NCI-H526 (cell line): ENCODE measurements at regions not wholly inside any gene's neighbourhood (a gene's known extent, or its start where the extent isn't known, plus 50 kb on each side); places are given as distances from the start of the nearest gene placed in this dataset.

Experiments
- DNase-seq, 2 experiments: peaks; one replicate each; lab custom pipeline; 2025; lab: John Stamatoyannopoulos, UW

GRCh38 chr5:4313138-4313537 is 717.5 kb downstream of the IRX1 start:
- no peak for DNase-seq

- DNase-seq: no peak
Observed at GRCh38 chr5:4319478-4320128, 724.0 kb downstream of the IRX1 start.

- no peak for DNase-seq
Observed at GRCh38 chr5:4330327-4330726, 734.7 kb downstream of the IRX1 start.

GRCh38 chr5:4335078-4335477 is 739.4 kb downstream of the IRX1 start:
- no peak for DNase-seq

GRCh38 chr5:4337519-4337918 is 741.9 kb downstream of the IRX1 start:
- DNase-seq: no peak

GRCh38 chr5:4339949-4340348 is 744.3 kb downstream of the IRX1 start:
- DNase-seq: no peak

GRCh38 chr5:4345850-4346249 is 750.2 kb downstream of the IRX1 start:
- DNase-seq: no peak

GRCh38 chr5:4348423-4348822 is 752.8 kb downstream of the IRX1 start:
- DNase-seq: no peak

- no peak for DNase-seq
Observed at GRCh38 chr5:4348919-4349318, 753.3 kb downstream of the IRX1 start.

- no peak for DNase-seq
Observed at GRCh38 chr5:4356201-4356600, 760.6 kb downstream of the IRX1 start.

- no peak for DNase-seq
Observed at GRCh38 chr5:4359847-4360246, 764.2 kb downstream of the IRX1 start.

GRCh38 chr5:4361753-4362152 is 766.1 kb downstream of the IRX1 start:
- DNase-seq: peak; percentile 50 to 53

- peak; percentile 1 to 19 for DNase-seq
Observed at GRCh38 chr5:4362411-4362810, 766.8 kb downstream of the IRX1 start.

GRCh38 chr5:4363045-4363444 is 767.4 kb downstream of the IRX1 start:
- no peak for DNase-seq

GRCh38 chr5:4366628-4367027 is 771.0 kb downstream of the IRX1 start:
- DNase-seq: no peak

GRCh38 chr5:4370218-4370617 is 769.9 kb upstream of the ADAMTS16 start:
- no peak for DNase-seq

- DNase-seq: no peak
Observed at GRCh38 chr5:4372481-4372880, 767.6 kb upstream of the ADAMTS16 start.

GRCh38 chr5:4373051-4373820 is 766.9 kb upstream of the ADAMTS16 start:
- DNase-seq: no peak

GRCh38 chr5:4374866-4375265 is 765.3 kb upstream of the ADAMTS16 start:
- DNase-seq: no peak

GRCh38 chr5:4375640-4376039 is 764.5 kb upstream of the ADAMTS16 start:
- DNase-seq: no peak

GRCh38 chr5:4383102-4383501 is 757.0 kb upstream of the ADAMTS16 start:
- no peak for DNase-seq

- DNase-seq: no peak
Observed at GRCh38 chr5:4383518-4384198, 756.5 kb upstream of the ADAMTS16 start.

- DNase-seq: no peak
Observed at GRCh38 chr5:4384649-4385048, 755.5 kb upstream of the ADAMTS16 start.
